ENCODE measurements at regions not wholly inside any gene's neighbourhood (a gene's known extent, or its start where the extent isn't known, plus 50 kb on each side); places are given as distances from the start of the nearest gene placed in this dataset.
"Not testable (repeated sequence)": the region's sequence is repeated elsewhere in the genome, so short reads cannot be mapped to it uniquely, and the experiment has no call there.

DNA sequence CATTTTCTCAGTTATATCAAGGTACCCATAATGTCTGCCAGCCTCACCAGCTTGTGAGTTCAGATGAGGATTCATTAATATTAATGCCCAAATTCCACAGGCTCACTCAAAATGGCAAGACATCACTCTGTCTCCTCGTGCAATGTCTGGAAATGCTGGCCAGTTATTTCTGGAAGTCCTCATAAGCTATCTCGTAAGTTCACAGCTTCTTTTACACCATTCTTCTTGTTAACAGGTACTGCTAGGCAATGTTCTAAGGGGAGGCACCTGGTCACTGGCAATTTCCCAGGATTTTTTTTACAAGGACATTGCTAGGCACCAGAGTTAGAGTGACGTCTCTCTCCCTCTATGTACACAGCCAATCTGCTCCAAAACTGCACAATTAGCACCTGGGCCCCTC lies 80.2 kb upstream of the SEMA3C start:
- Histone ChIP-seq H4K20me1 (ENCODE audit: insufficient read depth, low read length) (no peaks in the 10 kb centered on the region), H3K4me2 (ENCODE audit: low read length) (no peak overlapping the region), H3K9me3 (ENCODE audit: low read length) (no peaks in the 10 kb centered on the region), H3K27ac (ENCODE audit: low read depth, low read length, poor library complexity, severe bottlenecking) (no peak overlapping the region), H3K9me2 (ENCODE audit: low read depth, low read length) (no peaks in the 10 kb centered on the region; the same call in 1 of the 2 replicates), H3K36me3 (ENCODE audit: insufficient read depth, low read length) (no peaks in the 10 kb centered on the region), H3K4me1 (ENCODE audit: insufficient read depth, low read length, severe bottlenecking) (no peaks in the 10 kb centered on the region), H3K27me3 (ENCODE audit: insufficient read depth, low read length) (no peaks in the 10 kb centered on the region), H2AFZ (ENCODE audit: low read length) (no peak overlapping the region), H3K4me3 (ENCODE audit: low read depth, low read length, poor library complexity, severe bottlenecking) (no peak overlapping the region), H3K79me2 (ENCODE audit: insufficient read depth, low read length) (no peaks in the 10 kb centered on the region), H3K9ac (ENCODE audit: low read length) (no peak overlapping the region), H3F3A (ENCODE audit: insufficient read depth, low read length) (no peaks in the 10 kb centered on the region)
- TF ChIP-seq EZH2 (IDR thresholded peaks at IDR 0.05; ENCODE audit: borderline replicate concordance, low read length), result no peak
- TF ChIP-seq, protein P1, sequence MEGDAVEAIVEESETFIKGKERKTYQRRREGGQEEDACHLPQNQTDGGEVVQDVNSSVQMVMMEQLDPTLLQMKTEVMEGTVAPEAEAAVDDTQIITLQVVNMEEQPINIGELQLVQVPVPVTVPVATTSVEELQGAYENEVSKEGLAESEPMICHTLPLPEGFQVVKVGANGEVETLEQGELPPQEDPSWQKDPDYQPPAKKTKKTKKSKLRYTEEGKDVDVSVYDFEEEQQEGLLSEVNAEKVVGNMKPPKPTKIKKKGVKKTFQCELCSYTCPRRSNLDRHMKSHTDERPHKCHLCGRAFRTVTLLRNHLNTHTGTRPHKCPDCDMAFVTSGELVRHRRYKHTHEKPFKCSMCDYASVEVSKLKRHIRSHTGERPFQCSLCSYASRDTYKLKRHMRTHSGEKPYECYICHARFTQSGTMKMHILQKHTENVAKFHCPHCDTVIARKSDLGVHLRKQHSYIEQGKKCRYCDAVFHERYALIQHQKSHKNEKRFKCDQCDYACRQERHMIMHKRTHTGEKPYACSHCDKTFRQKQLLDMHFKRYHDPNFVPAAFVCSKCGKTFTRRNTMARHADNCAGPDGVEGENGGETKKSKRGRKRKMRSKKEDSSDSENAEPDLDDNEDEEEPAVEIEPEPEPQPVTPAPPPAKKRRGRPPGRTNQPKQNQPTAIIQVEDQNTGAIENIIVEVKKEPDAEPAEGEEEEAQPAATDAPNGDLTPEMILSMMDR (IDR thresholded peaks at IDR 0.05; ENCODE audit: low read length), result no peak

DNA sequence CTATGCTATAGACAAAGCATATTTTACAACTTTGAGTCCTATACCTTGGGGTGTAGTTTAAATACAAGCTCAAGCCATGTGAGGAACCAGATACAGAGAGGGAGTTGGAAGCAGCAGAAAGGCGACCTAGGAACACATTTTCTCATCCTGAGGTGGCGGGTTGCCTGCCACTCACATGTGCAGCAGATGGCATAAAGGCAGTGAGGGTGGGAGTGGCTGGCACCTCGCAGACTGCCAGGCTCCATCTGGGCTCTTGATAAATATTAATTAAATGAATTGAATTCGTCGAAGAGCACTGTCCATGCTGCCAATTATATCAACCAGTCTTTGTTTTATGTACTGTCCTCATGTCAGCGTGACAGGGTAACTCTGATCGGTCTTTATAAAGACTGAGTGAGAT lies 79.0 kb upstream of the SEMA3C start:
- Histone ChIP-seq H3K9me2 (ENCODE audit: low read depth, low read length) (peaks cover under 1% of the 10 kb centered on the region; the same call in 1 of the 2 replicates), H3K9me3 (ENCODE audit: low read length) (no peaks in the 10 kb centered on the region), H3K4me1 (ENCODE audit: insufficient read depth, low read length, severe bottlenecking) (no peaks in the 10 kb centered on the region), H3K9ac (ENCODE audit: low read length) (no peak overlapping the region), H3K79me2 (ENCODE audit: insufficient read depth, low read length) (no peaks in the 10 kb centered on the region), H3K4me3 (ENCODE audit: low read depth, low read length, poor library complexity, severe bottlenecking) (no peak overlapping the region), H3F3A (ENCODE audit: insufficient read depth, low read length) (no peaks in the 10 kb centered on the region), H3K27ac (ENCODE audit: low read depth, low read length, poor library complexity, severe bottlenecking) (no peak overlapping the region), H3K4me2 (ENCODE audit: low read length) (no peak overlapping the region), H3K27me3 (ENCODE audit: insufficient read depth, low read length) (no peaks in the 10 kb centered on the region), H4K20me1 (ENCODE audit: insufficient read depth, low read length) (no peaks in the 10 kb centered on the region), H2AFZ (ENCODE audit: low read length) (no peak overlapping the region), H3K36me3 (ENCODE audit: insufficient read depth, low read length) (no peaks in the 10 kb centered on the region)
- TF ChIP-seq EZH2 (IDR thresholded peaks at IDR 0.05; ENCODE audit: borderline replicate concordance, low read length), result no peak
- TF ChIP-seq, protein P1 (IDR thresholded peaks at IDR 0.05; ENCODE audit: low read length), result no peak

DNA sequence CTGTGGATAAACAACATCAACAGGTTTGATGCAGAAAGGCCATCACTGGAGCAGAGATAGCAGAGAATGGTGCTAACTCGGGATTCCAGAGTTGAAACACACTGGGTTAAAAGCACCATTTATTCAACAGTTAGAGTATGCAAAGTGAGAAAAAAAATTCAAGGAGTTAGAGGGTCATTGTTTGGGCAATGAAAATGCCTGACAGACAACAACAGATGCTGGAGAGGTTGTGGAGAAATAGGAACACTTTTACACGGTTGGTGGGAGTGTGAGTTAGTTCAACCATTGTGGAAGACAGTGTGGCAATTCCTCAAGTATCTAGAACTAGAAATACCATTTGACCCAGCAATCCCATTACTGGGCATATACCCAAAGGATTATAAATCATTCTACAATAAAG lies 77.4 kb upstream of the SEMA3C start:
- H3K9me3 ChIP-seq (ENCODE audit: low read length); H3F3A ChIP-seq (ENCODE audit: insufficient read depth, low read length); H3K4me1 ChIP-seq (ENCODE audit: insufficient read depth, low read length, severe bottlenecking); H3K27me3 ChIP-seq (ENCODE audit: insufficient read depth, low read length); H3K9me2 ChIP-seq (ENCODE audit: low read depth, low read length); H3K36me3 ChIP-seq (ENCODE audit: insufficient read depth, low read length); H3K79me2 ChIP-seq (ENCODE audit: insufficient read depth, low read length); H2AFZ ChIP-seq (ENCODE audit: low read length); H4K20me1 ChIP-seq (ENCODE audit: insufficient read depth, low read length); H3K9ac ChIP-seq (ENCODE audit: low read length); H3K4me2 ChIP-seq (ENCODE audit: low read length); H3K27ac ChIP-seq (ENCODE audit: low read depth, low read length, poor library complexity, severe bottlenecking); H3K4me3 ChIP-seq (ENCODE audit: low read depth, low read length, poor library complexity, severe bottlenecking): not testable (repeated sequence)

DNA sequence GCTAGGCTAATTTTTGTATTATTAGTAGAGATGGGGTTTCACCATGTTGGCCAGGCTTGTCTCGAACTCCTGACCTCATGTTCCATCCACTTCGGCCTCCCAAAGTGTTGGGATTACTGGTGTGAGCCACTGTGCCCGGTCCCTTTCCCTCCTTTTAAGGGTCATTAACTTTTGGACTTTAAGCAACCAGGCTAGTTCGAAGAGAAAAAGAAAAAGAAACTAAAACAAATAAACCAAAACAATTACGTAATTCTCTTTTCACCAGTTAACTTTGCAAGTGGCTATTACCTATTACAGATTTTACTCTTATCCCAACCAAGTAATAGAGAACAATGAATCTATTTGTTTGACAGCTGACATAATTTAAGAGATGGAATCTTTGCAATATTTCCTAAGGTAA lies 72.8 kb upstream of the SEMA3C start:
- Histone ChIP-seq H3K9me3 (ENCODE audit: low read length) (no peaks in the 10 kb centered on the region), H3K27ac (ENCODE audit: low read depth, low read length, poor library complexity, severe bottlenecking) (no peak overlapping the region), H2AFZ (ENCODE audit: low read length) (no peak overlapping the region), H3K79me2 (ENCODE audit: insufficient read depth, low read length) (no peaks in the 10 kb centered on the region), H3K4me2 (ENCODE audit: low read length) (no peak overlapping the region), H3K27me3 (ENCODE audit: insufficient read depth, low read length) (no peaks in the 10 kb centered on the region), H4K20me1 (ENCODE audit: insufficient read depth, low read length) (no peaks in the 10 kb centered on the region), H3F3A (ENCODE audit: insufficient read depth, low read length) (no peaks in the 10 kb centered on the region), H3K36me3 (ENCODE audit: insufficient read depth, low read length) (no peaks in the 10 kb centered on the region), H3K9me2 (ENCODE audit: low read depth, low read length) (0 out of 2 replicates have a peak, but pooled peaks cover 3% of the 10 kb centered on the region), H3K4me1 (ENCODE audit: insufficient read depth, low read length, severe bottlenecking) (no peaks in the 10 kb centered on the region), H3K9ac (ENCODE audit: low read length) (no peak overlapping the region), H3K4me3 (ENCODE audit: low read depth, low read length, poor library complexity, severe bottlenecking) (no peak overlapping the region)
- TF ChIP-seq, protein P1 (IDR thresholded peaks at IDR 0.05; ENCODE audit: low read length), result no peak
- no peak for TF ChIP-seq EZH2 (IDR thresholded peaks at IDR 0.05; ENCODE audit: borderline replicate concordance, low read length)

Data from OCI-LY1 (cell line).